ENCODE measurements at regions not wholly inside any gene's neighbourhood (a gene's known extent, or its start where the extent isn't known, plus 50 kb on each side); places are given as distances from the start of the nearest gene placed in this dataset.

DNA sequence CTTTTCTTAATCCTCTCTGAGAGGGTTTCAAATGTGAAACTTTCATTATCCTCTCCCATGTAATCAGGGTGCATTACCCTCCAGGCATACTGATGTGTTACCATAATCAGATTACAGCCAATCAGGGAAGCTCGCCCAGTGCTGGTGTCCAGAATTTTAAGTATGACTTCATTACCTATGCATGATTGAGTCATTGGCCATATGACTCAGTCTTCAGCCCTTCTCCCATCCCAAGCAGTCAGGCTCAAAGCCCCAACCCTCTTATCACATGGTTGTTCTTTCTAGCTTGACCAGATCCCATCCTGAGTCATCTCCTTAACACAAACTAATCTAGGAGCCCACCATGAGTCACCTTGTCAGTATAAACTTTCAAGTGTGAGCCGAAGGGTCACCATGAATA is 1668.1 kb upstream of the AGA start:
- intact Hi-C loops (cut with micrococcal nuclease; ENCODE audit: unreplicated experiment) = no loop called here
- POLR2A ChIA-PET = no interaction called here
- H4K20me1 ChIP-seq (ENCODE audit: insufficient read depth, low read length) = no peaks in the 10 kb centered on the region
- H3K4me3 ChIP-seq (replicated peaks in 1 of 3; ENCODE audit: insufficient read depth in 1 of 3, low read depth in 2 of 3, low read length in 3 of 3) = no peak overlapping the region
- BruUV-seq (replicated peaks) = no TSS peak
- WGBS (ENCODE audit: low lambda C conversion rate) = 5% methylated on average over 2 of the region's 2 CpGs
- no peak overlapping the region for H2AFZ ChIP-seq (ENCODE audit: low read length)
- no peak for FAIRE-seq
- no peaks in the 10 kb centered on the region for H3K36me3 ChIP-seq (replicated peaks in 1 of 2; ENCODE audit: control insufficient read depth in 1 of 2, insufficient read depth in 2 of 2, low read length in 2 of 2)
- H3K9ac ChIP-seq (ENCODE audit: insufficient read depth, low read depth, low read length) = no peak overlapping the region
- no peak overlapping the region for H3K4me2 ChIP-seq (ENCODE audit: low read depth, low read length)
- in situ Hi-C loops (cut with HindIII; ENCODE audit: extremely low pct_ligation_motif_present, low pct_unique_long_range_greater_than_20kb) = no loop called here
- H3K27ac ChIP-seq (ENCODE audit: extremely low read length, insufficient read depth, low read length) = no peak overlapping the region
- no peaks in the 10 kb centered on the region for H3K27me3 ChIP-seq (ENCODE audit: control insufficient read depth in 1 of 2, insufficient read depth in 2 of 2, low read length in 2 of 2)
- peaks cover 56% of the 10 kb centered on the region for H3K9me3 ChIP-seq (ENCODE audit: low read length)
- no peak for ATAC-seq
- TF ChIP-seq KLF9 (CRISPR knock-in tag; IDR thresholded peaks at IDR 0.05; ENCODE audit: low read depth) (no peak), ZBTB3 (CRISPR knock-in tag; IDR thresholded peaks at IDR 0.05; ENCODE audit: borderline replicate concordance, low read depth) (no peak), CERS6 (CRISPR knock-in tag; IDR thresholded peaks at IDR 0.05) (no peak), HES4 (CRISPR knock-in tag; IDR thresholded peaks at IDR 0.05; ENCODE audit: borderline replicate concordance) (no peak), THRA (CRISPR knock-in tag; IDR thresholded peaks at IDR 0.05; ENCODE audit: borderline replicate concordance) (no peak)
- TF ChIP-seq, protein P1, sequence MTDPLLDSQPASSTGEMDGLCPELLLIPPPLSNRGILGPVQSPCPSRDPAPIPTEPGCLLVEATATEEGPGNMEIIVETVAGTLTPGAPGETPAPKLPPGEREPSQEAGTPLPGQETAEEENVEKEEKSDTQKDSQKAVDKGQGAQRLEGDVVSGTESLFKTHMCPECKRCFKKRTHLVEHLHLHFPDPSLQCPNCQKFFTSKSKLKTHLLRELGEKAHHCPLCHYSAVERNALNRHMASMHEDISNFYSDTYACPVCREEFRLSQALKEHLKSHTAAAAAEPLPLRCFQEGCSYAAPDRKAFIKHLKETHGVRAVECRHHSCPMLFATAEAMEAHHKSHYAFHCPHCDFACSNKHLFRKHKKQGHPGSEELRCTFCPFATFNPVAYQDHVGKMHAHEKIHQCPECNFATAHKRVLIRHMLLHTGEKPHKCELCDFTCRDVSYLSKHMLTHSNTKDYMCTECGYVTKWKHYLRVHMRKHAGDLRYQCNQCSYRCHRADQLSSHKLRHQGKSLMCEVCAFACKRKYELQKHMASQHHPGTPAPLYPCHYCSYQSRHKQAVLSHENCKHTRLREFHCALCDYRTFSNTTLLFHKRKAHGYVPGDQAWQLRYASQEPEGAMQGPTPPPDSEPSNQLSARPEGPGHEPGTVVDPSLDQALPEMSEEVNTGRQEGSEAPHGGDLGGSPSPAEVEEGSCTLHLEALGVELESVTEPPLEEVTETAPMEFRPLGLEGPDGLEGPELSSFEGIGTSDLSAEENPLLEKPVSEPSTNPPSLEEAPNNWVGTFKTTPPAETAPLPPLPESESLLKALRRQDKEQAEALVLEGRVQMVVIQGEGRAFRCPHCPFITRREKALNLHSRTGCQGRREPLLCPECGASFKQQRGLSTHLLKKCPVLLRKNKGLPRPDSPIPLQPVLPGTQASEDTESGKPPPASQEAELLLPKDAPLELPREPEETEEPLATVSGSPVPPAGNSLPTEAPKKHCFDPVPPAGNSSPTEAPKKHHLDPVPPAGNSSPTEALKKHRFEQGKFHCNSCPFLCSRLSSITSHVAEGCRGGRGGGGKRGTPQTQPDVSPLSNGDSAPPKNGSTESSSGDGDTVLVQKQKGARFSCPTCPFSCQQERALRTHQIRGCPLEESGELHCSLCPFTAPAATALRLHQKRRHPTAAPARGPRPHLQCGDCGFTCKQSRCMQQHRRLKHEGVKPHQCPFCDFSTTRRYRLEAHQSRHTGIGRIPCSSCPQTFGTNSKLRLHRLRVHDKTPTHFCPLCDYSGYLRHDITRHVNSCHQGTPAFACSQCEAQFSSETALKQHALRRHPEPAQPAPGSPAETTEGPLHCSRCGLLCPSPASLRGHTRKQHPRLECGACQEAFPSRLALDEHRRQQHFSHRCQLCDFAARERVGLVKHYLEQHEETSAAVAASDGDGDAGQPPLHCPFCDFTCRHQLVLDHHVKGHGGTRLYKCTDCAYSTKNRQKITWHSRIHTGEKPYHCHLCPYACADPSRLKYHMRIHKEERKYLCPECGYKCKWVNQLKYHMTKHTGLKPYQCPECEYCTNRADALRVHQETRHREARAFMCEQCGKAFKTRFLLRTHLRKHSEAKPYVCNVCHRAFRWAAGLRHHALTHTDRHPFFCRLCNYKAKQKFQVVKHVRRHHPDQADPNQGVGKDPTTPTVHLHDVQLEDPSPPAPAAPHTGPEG (CRISPR knock-in tag; IDR thresholded peaks at IDR 0.05) = no peak
- no peak for DNase-seq (ENCODE audit: low spot score)
- CTCF ChIA-PET (ENCODE audit: low intra/inter-chr PET ratio, low total read pairs) = no interaction called here
- H3K79me2 ChIP-seq (ENCODE audit: insufficient read depth, low read length) = no peaks in the 10 kb centered on the region
- no peaks in the 10 kb centered on the region for H3K4me1 ChIP-seq (ENCODE audit: insufficient read depth, low read length)

All from HepG2 (cell line).